Thyroid gland (tissue), 4 donors: ENCODE measurements at regions not wholly inside any gene's neighbourhood (a gene's known extent, or its start where the extent isn't known, plus 50 kb on each side); places are given as distances from the start of the nearest gene placed in this dataset. TPM values are rescaled to one million over a fixed set of nuclear protein-coding genes. Genes with fewer than 3 reads are reported as not detected.

Experiments used
- DNase-seq, 2 donors: peaks; one replicate each; pipeline ENCODE4 v3.0.0-alpha.2; 2019
- H3K27ac ChIP-seq, 3 donors: fragments of 200-600 bp; sonication (generic); 1 replicate in 2 of 3; 2 replicates in 1 of 3; pipeline ENCODE4 v1.5.1; 2016 to 2019; ENCODE audit warnings: mild to moderate bottlenecking in 1 of 3, moderate library complexity in 1 of 3
- H3K27me3 ChIP-seq: fragments of 200-600 bp; sonication (generic); one replicate; pipeline ENCODE4 v1.5.1; 2019
- H3K36me3 ChIP-seq, 2 donors: fragments of 200-600 bp; sonication (generic); one replicate each; pipeline ENCODE4 v1.5.1; 2016 to 2019
- H3K4me1 ChIP-seq, 2 donors: fragments of 200-600 bp; sonication (generic); one replicate each; pipeline ENCODE4 v1.5.1; 2017 to 2019
- H3K4me3 ChIP-seq, 3 donors: fragments of 200-600 bp; sonication (generic); replicated peaks in 1 of 3; 1 replicate in 2 of 3; 2 replicates in 1 of 3; pipeline ENCODE4 v1.5.1; 2016; ENCODE audit warnings: mild to moderate bottlenecking in 1 of 3
- H3K9me3 ChIP-seq: fragments of 200-600 bp; sonication (generic); one replicate; pipeline ENCODE4 v1.5.1; 2017
- CTCF ChIP-seq, 6 experiments: fragments of 200-600 bp in 3 of 6; fragments of 450-650 bp in 3 of 6; sonication (generic) in 3 of 6; IDR thresholded peaks; one replicate each; pipeline ENCODE4 v1.5.1; 2016 to 2019; ENCODE audit warnings: antibody characterized with exemption in 6 of 6, mild to moderate bottlenecking in 2 of 6, inconsistent platforms in 1 of 6, moderate library complexity in 1 of 6
- POLR2A ChIP-seq, 2 donors: fragments of 450-650 bp; IDR thresholded peaks; one replicate each; pipeline ENCODE4 v1.6.1; 2017; ENCODE audit warnings: antibody characterized with exemption in 2 of 2, mild to moderate bottlenecking in 2 of 2, moderate library complexity in 1 of 2
- WGBS, 2 donors: methylation state at CpG; one replicate each; pipeline ENCODE4 v1.1.5; 2017; 5-methylcytosine and 5-hydroxymethylcytosine counted together
- intact Hi-C: fragments of 100-400 bp; cut with DNase I; formaldehyde crosslinking; loops from one replicate; pipeline ENCODE4 v1.15.1; 2023
- microRNA-seq: library from miRNA; unstranded; fragments of <30 nt; microRNA quantifications from one replicate; pipeline ENCODE4, GENCODE V29; 2016
- small RNA-seq: library from RNA; depleted of rRNA; stranded (forward); fragments of <200 nt; gene quantifications from one replicate; pipeline ENCODE3, GENCODE V24; 2016

GRCh38 chr12:25894759-25895158 lies 63.7 kb upstream of the RASSF8 start:
- no peak overlapping the region for H3K4me3 ChIP-seq
- no peaks in the 10 kb centered on the region for H3K4me1 ChIP-seq
- no peak for DNase-seq
- intact Hi-C loops, result no loop called here
- no peaks in the 10 kb centered on the region for H3K27me3 ChIP-seq
- no peaks in the 10 kb centered on the region for H3K36me3 ChIP-seq
- no peaks in the 10 kb centered on the region for H3K9me3 ChIP-seq
- TF ChIP-seq CTCF (IDR thresholded peaks at IDR 0.05) (no peak), POLR2A (IDR thresholded peaks at IDR 0.05) (no peak)
- 85% methylated on average over 3 of the region's 3 CpGs for WGBS, 2 donors
- no peak overlapping the region for H3K27ac ChIP-seq

GRCh38 chr12:25896981-25897380 lies 61.5 kb upstream of the RASSF8 start:
- no peak overlapping the region for H3K27ac ChIP-seq
- H3K36me3 ChIP-seq, result no peaks in the 10 kb centered on the region
- H3K4me1 ChIP-seq, result no peaks in the 10 kb centered on the region
- intact Hi-C loops, result no loop called here
- DNase-seq, result no peak
- WGBS, 2 donors, result 79 to 88% methylated on average over 2 of the region's 2 CpGs
- H3K4me3 ChIP-seq, result no peak overlapping the region
- no peaks in the 10 kb centered on the region for H3K9me3 ChIP-seq
- H3K27me3 ChIP-seq, result no peaks in the 10 kb centered on the region
- TF ChIP-seq POLR2A (IDR thresholded peaks at IDR 0.05), result no peak

- Histone ChIP-seq H3K36me3 (no peaks in the 10 kb centered on the region), H3K27me3 (no peaks in the 10 kb centered on the region), H3K27ac (no peak overlapping the region), H3K4me1 (no peaks in the 10 kb centered on the region), H3K4me3 (no peak overlapping the region), H3K9me3 (no peaks in the 10 kb centered on the region)
- intact Hi-C loops, result no loop called here
- DNase-seq, result no peak
- no peak for TF ChIP-seq CTCF (IDR thresholded peaks at IDR 0.05)
- no peak for TF ChIP-seq POLR2A (IDR thresholded peaks at IDR 0.05)
- WGBS, 2 donors, result 80 to 92% methylated on average over 2 of the region's 2 CpGs
Observed at GRCh38 chr12:25903603-25904245, 54.8 kb upstream of the RASSF8 start.

- intact Hi-C loops, result no loop called here
- no peaks in the 10 kb centered on the region for H3K27me3 ChIP-seq
- 87 to 89% methylated on average over 1 of the region's 1 CpG for WGBS, 2 donors
- H3K36me3 ChIP-seq, result no peaks in the 10 kb centered on the region
- no peak overlapping the region for H3K27ac ChIP-seq
- TF ChIP-seq POLR2A (IDR thresholded peaks at IDR 0.05), result no peak
- H3K9me3 ChIP-seq, result no peaks in the 10 kb centered on the region
- no peaks in the 10 kb centered on the region for H3K4me1 ChIP-seq
- H3K4me3 ChIP-seq, result no peak overlapping the region
- no peak for DNase-seq
Observed at GRCh38 chr12:25904442-25904841, 54.0 kb upstream of the RASSF8 start.

DNA sequence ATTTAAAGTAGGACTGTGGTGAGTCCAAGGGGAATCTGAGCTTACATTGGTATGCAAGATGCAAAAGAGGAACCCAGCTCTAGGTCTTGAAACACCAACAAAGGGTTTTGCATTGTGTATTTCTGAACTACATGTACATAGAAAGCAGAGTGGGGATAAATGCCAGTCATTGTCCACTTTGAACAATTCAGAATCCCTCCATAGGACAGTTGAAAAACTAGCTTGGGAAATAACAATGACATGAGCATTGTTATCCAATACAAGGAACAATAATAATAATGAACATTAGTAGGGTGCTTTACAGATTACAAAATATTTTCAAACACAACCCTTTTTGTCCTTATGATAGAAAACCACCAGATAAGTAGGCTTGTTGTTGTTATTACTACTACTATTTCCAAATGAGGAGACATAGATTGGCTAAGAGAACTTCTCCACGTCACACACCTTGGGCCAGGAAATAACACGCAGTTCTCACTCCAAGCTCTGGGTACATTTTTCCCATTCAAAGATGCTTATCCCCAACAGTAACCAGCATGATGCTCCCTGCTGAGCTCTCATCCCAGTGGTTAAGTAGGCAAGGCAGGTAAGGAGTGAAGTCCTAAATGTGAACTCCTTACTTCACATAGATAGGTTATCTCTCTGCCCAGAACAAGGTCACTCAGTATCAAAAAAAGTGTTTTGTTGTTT lies 51.7 kb upstream of the RASSF8 start:
- H3K36me3 ChIP-seq, result no peaks in the 10 kb centered on the region
- H3K9me3 ChIP-seq, result no peaks in the 10 kb centered on the region
- no peak overlapping the region for H3K4me3 ChIP-seq
- H3K4me1 ChIP-seq, result no peaks in the 10 kb centered on the region
- DNase-seq, result no peak
- intact Hi-C loops, result no loop called here
- H3K27ac ChIP-seq, result no peak overlapping the region
- no peaks in the 10 kb centered on the region for H3K27me3 ChIP-seq
- no peak for TF ChIP-seq CTCF (IDR thresholded peaks at IDR 0.05)
- no peak for TF ChIP-seq POLR2A (IDR thresholded peaks at IDR 0.05)
- 86 to 95% methylated on average over 2 of the region's 2 CpGs for WGBS, 2 donors

Small RNA genes lying in the stretch of these regions (microRNA-seq; reads per million reads assigned to microRNA genes)
- gene MIR4302, result not detected

Small RNA genes lying in the stretch of these regions (small RNA-seq; reads per million reads assigned to genes)
- not detected for gene RN7SKP262
